ENCODE measurements at regions not wholly inside any gene's neighbourhood (a gene's known extent, or its start where the extent isn't known, plus 50 kb on each side); places are given as distances from the start of the nearest gene placed in this dataset.

- TF ChIP-seq ZNF274 (IDR thresholded peaks at IDR 0.05; ENCODE audit: low read depth, low read length) (no peak), SUZ12 (IDR thresholded peaks at IDR 0.05; ENCODE audit: extremely low read depth, insufficient read depth, insufficient read length) (no peak), YY1 (IDR thresholded peaks at IDR 0.05; ENCODE audit: insufficient read depth, insufficient read length) (no peak)
Observed at GRCh38 chr13:68019901-68020300, 789.8 kb upstream of the PCDH9 start.
